Lower leg skin (tissue), 4 donors: ENCODE measurements at regions not wholly inside any gene's neighbourhood (a gene's known extent, or its start where the extent isn't known, plus 50 kb on each side); places are given as distances from the start of the nearest gene placed in this dataset.

Experiments used
- DNase-seq, 2 donors: peaks; one replicate each; pipeline ENCODE4 v3.0.0-alpha.2; 2019; ENCODE audit warnings: low spot score in 2 of 2
- H3K4me3 ChIP-seq: fragments of 200-600 bp; sonication (generic); 2 replicates; pipeline ENCODE4 v1.5.1; 2017; ENCODE audit warnings: mild to moderate bottlenecking, low read depth; ENCODE audit not compliant: poor library complexity, severe bottlenecking
- POLR2A ChIP-seq, 2 donors: fragments of 450-650 bp; IDR thresholded peaks; one replicate each; pipeline ENCODE4 v1.6.1; 2016 to 2017; ENCODE audit warnings: antibody characterized with exemption in 2 of 2, mild to moderate bottlenecking in 1 of 2, moderate library complexity in 1 of 2
- WGBS, 2 donors: methylation state at CpG; one replicate each; pipeline ENCODE4 v1.1.5; 2018; 5-methylcytosine and 5-hydroxymethylcytosine counted together
- intact Hi-C: fragments of 100-400 bp; cut with DNase I; formaldehyde crosslinking; loops from one replicate; pipeline ENCODE4 v1.15.0; 2023; ENCODE audit warnings: low total_unique reads
- TF ChIP-seq, protein P1 (sequence below), 3 donors: fragments of 450-650 bp; IDR thresholded peaks; one replicate each; pipeline ENCODE4 v1.5.1; 2016; ENCODE audit warnings: antibody characterized with exemption in 3 of 3, mild to moderate bottlenecking in 3 of 3, moderate library complexity in 2 of 3

DNA sequence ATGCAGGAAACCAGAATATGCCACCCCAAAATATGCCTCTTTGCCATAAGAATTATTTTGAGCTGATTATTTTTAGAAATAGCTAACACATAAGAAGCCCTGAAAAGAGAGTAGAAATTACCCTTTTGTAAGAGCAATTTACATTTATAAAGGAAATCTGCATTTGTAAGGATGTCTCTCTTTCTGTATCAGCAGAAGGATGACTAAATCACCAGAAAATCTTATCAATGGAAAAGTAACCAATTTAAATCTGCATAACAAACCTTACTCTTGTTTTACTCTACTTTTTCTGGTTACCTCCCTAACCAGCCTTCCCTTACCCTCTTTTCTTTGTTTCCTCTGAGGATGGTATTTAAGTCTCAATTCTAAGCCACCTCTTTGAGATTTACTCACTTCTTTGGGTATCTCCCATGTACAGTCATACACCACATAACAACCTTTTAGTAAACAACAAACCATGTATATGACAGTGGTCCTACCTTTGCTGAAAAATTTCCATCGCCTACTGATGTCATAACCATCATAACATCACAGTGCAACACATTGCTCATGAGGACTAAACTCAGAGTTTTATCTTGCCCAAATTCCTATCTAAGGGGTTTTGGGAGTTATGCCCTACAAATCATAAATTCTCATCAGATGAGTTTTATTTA lies 126.6 kb upstream of the PLPPR4 start:
- DNase-seq = no peak
- WGBS, 2 donors = 94 to 97% methylated on average over 1 of the region's 1 CpG
- TF ChIP-seq, protein P1, sequence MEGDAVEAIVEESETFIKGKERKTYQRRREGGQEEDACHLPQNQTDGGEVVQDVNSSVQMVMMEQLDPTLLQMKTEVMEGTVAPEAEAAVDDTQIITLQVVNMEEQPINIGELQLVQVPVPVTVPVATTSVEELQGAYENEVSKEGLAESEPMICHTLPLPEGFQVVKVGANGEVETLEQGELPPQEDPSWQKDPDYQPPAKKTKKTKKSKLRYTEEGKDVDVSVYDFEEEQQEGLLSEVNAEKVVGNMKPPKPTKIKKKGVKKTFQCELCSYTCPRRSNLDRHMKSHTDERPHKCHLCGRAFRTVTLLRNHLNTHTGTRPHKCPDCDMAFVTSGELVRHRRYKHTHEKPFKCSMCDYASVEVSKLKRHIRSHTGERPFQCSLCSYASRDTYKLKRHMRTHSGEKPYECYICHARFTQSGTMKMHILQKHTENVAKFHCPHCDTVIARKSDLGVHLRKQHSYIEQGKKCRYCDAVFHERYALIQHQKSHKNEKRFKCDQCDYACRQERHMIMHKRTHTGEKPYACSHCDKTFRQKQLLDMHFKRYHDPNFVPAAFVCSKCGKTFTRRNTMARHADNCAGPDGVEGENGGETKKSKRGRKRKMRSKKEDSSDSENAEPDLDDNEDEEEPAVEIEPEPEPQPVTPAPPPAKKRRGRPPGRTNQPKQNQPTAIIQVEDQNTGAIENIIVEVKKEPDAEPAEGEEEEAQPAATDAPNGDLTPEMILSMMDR (IDR thresholded peaks at IDR 0.05) = no peak
- TF ChIP-seq POLR2A (IDR thresholded peaks at IDR 0.05) = no peak
- H3K4me3 ChIP-seq = no peak overlapping the region
- intact Hi-C loops = no loop called here

GRCh38 chr1:99139876-99140275 lies 124.4 kb upstream of the PLPPR4 start:
- TF ChIP-seq POLR2A (IDR thresholded peaks at IDR 0.05) = no peak
- TF ChIP-seq, protein P1 (IDR thresholded peaks at IDR 0.05) = no peak
- 91 to 92% methylated on average over 11 of the region's 11 CpGs for WGBS, 2 donors
- no peak for DNase-seq
- intact Hi-C loops = no loop called here
- no peak overlapping the region for H3K4me3 ChIP-seq

GRCh38 chr1:99146129-99146848 lies 118.0 kb upstream of the PLPPR4 start:
- WGBS, 2 donors = 83 to 91% methylated on average over 11 to 15 of the region's 15 CpGs
- DNase-seq = no peak
- TF ChIP-seq, protein P1 (IDR thresholded peaks at IDR 0.05) = no peak
- TF ChIP-seq POLR2A (IDR thresholded peaks at IDR 0.05) = no peak
- H3K4me3 ChIP-seq = no peak overlapping the region
- intact Hi-C loops = no loop called here

DNA sequence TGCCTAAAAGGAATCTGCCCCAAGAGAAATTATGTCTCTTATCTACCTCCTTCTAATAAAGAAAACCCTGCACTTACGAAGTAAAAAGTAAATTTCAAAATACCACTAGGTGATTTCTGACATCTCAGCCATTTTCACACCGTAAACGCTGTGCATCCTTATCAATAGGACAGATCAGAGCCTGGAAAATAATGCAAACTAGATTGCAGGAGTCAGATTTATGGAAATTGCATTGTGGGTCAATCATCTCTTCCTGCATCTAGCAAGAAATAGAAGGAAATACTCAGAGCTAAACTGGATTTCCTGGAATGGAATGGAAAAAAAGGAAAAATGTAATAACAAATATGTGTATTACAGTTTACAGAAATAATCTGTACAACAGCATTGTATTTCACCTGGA lies 114.3 kb upstream of the PLPPR4 start:
- H3K4me3 ChIP-seq = no peak overlapping the region
- no peak for DNase-seq
- TF ChIP-seq, protein P1 (IDR thresholded peaks at IDR 0.05) = no peak
- TF ChIP-seq POLR2A (IDR thresholded peaks at IDR 0.05) = no peak
- WGBS, 2 donors = 60 to 62% methylated on average over 3 of the region's 3 CpGs
- intact Hi-C loops = no loop called here

DNA sequence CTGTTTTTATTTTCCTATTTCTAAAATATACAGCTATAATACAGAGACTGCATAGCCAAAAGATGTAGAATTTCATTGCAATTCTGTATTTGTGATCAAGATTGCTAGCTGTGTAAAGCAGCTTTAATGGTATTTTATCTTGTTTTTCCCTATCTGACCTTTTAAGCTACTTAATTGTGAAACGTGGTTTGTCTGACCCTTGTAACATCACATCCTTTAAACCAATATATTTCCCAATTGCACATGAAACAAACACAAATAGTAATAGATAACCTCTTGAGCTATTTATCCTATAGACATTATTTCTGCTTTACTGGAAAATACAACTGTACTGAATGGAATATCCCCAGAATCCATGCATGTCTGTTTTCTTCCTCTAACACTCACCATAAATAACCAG lies 112.2 kb upstream of the PLPPR4 start:
- 57 to 62% methylated on average over 1 of the region's 1 CpG for WGBS, 2 donors
- intact Hi-C loops = no loop called here
- no peak overlapping the region for H3K4me3 ChIP-seq

More for the DNA sequence above, 112.2 kb upstream of the PLPPR4 start:
- no peak for DNase-seq
- TF ChIP-seq, protein P1 (IDR thresholded peaks at IDR 0.05) = no peak
- no peak for TF ChIP-seq POLR2A (IDR thresholded peaks at IDR 0.05)
